Hippocampal formation (tissue), 2 donors: ENCODE measurements at regions not wholly inside any gene's neighbourhood (a gene's known extent, or its start where the extent isn't known, plus 50 kb on each side); places are given as distances from the start of the nearest gene placed in this dataset.

ENCODE experiments used
- DNase-seq, 2 donors: peaks; one replicate each; lab custom pipeline; 2025; lab: John Stamatoyannopoulos, UW

DNA sequence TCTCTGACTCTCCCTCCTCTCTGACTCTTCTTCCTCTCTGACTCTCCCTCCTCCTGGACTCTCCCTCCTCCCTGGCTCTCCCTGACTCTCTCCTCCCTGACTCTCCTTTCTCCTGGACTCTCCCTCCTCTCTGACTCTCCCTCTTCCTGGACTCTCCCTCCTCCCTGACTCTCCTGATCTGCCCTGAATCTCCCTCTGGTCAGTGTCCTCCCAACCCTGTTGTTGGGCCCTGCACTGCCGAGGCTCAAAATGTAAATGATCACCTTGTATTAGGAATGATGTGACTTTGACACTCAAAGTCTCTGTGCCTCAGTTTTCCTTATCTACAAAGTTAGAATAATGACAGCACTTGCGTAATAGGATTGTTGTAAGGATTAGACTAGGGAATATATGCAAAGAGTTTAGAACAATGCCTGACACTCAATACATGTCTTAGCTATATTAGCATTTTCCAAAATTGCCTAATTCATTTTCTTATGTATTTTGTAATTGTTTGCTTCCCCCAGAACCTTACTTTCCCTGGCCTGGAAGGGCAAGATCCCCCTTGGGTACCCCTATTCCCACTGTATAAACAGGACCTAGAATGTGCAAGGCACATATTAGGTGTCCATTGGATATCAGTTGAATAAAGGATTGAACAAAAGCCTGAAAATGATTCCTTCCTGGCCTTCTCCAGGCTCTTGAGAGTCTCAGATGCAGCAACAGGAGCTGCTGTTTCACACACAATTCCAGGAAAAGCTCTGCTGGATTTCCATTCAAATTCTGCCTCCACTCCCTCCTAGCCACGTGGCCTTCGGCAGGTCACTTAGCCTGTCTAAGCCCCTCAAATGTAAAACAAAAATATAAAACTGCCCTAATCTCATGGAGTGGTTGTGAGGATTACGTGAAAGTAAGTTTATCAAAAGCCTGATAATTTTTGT is 170.1 kb downstream of the INHBB start:
- no peak for DNase-seq

DNA sequence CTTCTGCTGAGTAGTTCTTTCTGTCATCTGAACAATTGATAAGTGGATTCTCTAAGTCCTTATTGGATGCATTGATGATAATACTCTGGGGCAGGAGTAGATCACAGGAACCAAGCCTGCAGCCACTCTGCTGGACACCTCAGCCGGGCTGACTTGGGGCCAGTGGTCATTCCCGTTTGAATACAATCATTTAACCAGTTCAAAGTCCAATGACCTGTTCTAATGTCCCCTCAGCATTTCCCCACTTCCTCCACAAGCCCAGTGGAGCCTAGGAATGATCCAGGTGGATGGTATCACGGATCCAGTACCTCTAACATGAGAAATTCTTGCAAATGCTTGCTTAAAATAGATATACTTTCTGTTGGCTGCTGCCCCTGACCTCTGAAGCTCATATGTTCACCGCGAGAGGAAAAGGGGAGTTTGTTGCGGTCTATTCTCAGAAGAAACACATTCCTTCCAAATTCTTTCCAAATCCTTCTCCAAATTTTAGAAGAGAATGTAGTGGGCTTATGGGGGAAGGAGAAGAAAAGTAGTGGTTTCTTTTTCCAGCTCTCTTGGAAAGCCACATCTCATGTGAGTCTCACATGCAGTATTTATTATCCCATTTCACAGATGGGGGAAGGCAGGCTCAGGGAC is 170.9 kb downstream of the INHBB start:
- DNase-seq = no peak

DNA sequence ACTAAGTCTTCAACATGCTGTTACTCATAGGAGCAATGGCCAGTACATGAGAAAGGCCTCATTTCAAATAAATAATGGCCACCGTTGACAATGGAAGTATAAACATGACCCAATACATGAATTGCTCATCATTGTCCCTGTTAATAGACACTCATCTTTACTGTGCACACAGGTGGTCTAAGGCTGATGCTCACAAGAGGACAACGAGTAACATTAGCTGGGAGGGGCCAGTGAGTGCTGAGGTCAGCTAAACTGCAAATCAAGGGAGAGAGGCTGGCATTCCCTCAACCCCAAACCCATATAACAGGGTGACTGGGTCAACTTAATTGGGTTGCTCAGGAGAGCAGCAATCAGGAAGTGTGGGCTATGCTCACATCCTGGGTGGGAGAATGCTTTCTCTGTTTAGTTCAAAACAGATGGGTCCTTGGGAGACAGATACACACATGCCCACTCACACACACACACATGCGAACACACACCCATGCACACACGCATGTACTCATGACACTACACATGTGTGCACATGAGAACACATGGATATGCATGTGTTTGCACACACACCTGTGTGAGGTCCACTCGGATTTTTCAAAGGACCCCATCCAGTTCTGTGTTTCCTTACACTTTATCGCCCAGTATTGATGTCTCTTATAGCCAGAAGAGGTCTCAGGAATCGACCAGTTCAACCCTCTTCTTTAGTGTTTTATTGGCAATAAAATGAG is 172.0 kb downstream of the INHBB start:
- no peak for DNase-seq

DNA sequence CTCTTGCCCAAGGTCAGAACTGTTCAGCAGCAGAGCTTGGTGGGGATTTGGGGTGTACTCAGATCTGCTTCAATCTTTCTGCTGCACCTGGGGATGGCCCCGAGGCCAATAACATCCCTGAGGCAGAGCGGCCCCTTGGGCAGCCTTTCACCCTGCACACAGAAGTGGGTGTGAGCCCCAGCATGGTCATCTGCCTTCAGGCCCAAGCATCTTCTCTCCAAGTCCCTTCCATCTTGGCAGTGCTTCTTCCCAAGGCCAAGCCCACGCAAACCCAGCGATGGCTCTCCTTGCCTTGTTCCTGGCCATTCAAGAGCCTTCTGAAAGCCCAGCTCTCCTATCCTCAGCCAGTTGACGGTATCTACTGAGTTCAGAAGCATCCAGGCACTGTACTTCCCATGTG is 172.9 kb downstream of the INHBB start:
- DNase-seq = no peak

DNA sequence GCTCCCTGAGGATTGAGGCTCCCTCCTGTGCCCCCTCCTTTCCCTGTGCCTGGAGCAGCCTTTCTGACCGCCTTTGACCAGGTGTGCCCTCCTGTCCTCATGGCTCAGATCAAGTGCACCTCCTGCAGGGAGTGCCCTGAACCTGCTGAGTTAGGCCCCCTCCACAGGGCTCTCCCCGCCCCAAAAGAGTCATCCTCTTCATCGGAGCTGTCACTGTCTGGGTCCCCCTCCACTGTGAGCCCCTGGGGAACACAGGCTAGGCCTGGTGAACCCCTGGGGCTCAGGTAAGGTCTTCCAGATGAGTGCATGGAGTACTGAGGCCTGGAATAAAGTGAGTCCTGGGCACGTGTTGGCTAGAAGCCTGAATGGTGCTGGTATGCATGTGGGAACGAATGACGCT is 173.5 kb downstream of the INHBB start:
- DNase-seq = no peak

DNA sequence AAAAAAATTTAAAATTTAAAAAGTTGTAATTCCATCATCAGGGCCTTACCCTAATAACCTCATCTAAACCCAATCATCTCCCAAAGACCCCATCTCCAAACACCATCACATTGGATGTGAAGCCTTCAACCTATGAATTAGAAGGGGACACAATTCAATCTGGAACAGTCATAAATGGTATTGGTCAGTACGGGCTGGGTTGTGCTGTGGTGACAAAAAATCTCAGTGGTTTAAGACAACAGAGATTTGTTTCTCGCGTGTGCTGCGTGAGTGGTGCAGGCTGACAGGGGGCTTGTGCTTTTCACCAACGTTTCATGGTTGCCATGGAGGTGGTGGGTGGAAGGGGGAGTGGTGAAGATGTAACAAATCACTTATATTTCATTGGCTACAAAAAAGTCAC is 174.5 kb downstream of the INHBB start:
- no peak for DNase-seq

DNA sequence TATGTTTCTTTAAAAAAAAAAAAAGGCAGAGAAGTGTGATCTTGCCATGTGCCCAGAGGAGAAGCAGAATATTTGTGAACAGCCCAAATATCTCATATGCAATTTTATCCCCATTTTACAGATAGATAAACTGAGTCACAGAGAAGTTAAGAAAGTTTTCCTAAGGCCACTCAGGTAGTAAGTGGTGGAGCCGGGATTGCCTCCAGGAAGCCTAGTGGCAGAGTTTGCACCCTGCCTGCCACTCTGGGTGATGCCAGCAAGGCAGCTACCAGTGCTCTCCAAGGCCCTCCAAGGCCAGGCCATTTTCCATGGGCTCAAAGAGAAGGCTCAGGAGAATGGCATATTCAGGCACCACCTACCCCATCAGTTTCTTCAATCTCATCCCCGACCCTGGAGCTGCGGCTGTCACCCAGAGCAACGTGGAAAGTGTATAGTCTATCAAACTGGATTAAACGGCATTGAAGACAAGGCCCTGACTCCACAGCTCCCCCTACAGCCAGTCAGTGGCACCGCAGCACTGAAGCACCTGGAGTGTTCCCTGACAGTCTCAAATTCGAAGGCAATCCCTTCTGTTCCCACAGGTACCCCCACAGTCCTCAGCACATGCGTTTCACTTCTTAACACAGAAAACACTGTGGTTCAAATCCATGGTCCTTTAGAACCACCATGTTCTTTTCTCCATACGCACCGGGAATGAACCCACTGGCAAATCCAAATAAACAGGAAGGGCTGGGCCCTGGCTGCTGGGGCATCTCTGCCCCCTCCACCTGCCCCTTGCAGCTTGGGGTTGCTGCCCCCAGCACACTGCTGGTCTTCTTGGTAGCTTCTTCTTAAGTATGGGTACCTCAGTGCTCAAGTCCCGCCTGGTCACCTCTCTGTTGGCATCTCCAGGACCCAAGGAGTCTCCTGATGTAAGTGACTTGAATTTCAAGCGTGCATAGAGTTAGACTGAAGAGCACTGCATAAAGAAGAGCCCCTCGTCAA is 175.3 kb downstream of the INHBB start:
- DNase-seq = peak in 1 of 2 donors; percentile 3

DNA sequence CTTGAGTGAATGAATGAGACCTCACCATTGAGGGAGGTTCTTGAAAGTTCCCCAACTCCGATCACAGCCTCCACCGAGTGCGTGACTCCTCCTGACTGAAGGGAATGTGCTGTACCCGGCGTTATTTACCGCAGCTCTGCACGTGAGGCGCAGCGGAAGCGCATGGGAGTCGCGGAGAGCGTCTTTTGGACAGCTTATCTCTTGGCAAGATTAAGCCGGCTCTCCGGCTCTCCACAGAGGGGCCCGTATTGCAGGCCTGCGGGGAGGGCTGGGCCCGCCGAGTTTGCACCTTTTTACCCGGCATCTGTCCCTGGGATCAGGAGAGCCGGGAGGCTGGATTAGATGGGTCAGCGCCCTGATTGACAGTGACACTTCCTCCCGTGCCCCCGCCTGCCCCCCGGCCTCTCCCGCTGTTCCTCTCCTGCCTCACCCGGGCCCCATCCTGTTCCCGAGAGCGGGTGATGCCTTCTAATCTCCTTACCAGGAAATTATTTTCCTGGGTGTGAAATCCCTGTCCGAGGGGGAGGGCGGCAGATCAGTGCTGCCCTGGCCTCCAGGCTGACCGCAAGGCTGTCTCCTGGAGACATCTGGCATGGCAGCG is 176.3 kb downstream of the INHBB start:
- DNase-seq = no peak

DNA sequence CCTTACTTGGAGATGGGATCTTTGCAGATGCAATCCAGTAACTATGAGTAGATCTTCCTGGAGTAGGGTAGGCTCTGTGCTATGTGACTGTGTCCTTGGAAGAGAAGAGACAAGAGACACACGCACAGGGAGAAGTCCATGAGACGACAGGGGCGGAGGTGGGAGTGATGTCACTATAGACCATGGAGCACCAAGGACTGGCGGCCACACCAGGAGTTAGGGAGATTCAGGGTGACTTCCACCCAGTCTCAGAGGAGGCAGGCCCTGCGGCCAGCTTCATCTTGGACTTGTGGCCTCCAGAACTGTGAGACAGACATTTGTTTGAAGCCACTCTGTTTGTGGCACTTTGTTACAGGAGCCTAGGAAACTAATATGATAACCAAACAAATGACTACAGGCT is 177.8 kb downstream of the INHBB start:
- DNase-seq = no peak

DNA sequence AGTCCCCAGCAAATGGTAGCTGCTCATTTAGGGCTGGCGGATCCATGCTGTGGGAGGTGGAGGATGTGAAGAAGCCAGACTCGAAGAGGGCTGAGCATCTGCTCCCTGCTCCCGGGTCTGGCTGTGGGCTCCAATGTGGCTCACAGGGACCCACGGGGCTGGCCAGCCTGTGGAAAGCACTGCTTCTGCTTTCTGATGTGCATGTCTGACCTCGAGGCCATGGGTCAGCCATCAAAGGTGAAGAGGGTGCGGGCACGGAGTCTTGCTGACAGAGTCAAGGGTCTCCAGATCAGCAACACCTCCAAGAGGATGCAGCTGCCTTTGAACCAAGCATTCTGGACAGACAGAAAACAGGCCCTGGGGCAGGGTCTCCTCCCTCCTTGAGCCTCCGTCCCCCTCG is 178.2 kb downstream of the INHBB start:
- no peak for DNase-seq

DNA sequence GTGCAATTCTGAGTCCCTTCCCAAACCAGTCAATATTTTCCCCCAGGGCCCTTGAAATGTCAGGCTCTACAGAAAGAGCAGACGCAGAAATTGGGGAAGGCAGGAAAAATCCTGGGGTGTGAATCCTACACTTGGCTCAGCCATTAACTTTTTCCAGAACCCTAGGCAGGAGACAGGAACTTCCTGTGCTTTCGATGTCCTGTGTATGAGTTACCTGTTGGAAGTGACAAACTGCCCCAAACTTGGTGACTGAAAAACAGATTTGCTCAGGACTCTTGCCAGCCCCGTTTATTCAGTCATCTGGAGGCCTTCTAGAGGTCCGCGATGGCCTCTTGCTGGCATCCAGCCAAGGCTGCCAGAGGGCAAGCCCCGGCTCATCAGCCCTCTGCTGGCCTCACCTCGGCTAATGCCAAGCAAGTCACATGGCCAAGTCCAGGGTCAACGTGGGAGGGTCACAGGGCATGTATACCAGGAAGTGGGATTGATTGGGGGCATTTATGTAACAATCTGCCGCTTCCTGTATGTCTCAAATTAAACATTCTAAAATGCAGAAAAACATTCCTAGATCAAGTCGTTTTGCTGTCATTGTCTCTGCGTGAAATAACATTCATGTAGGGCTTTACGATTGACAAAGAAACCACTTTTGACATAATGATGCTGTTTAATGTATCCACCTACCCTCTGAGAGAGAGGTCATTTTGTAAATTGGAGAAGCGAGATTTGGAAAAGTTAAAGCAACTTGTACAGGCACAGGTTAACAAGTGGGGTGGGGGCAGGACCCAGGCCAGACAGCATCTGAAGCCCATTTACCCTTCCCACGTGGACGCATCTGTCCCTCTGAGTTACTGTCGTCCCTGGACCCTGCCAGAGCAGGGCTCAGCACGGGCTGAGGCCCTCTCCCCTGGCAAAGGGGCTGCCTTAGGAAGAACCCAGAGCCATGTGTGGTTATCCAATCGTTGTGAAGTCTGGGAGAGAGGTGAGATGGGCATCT is 179.4 kb downstream of the INHBB start:
- DNase-seq = no peak

DNA sequence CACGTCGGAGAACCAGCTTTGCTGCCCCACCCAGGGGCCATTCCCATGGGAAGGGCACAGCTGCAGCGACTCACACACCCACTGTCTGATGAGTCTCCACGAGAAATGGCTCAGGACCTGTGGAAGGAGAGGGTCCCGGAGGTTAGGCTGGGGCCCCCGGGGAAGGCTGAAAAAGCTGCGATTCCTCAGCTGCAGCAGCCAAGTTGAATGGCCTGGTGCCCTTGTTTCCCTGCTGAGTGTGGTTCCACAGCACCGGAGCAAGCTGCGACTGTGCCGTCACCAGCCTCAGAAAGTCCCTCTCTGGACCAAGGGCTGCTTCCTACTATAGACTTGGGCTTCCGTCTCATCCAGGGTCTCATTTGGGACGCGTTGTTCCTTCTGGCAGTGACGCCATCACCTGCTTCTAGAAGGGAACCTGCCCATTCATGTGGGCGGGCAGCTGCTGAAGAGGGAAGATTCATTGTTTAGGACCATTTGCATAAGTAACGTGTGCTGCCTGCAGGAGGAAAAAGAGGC is 180.2 kb downstream of the INHBB start:
- DNase-seq = no peak

DNA sequence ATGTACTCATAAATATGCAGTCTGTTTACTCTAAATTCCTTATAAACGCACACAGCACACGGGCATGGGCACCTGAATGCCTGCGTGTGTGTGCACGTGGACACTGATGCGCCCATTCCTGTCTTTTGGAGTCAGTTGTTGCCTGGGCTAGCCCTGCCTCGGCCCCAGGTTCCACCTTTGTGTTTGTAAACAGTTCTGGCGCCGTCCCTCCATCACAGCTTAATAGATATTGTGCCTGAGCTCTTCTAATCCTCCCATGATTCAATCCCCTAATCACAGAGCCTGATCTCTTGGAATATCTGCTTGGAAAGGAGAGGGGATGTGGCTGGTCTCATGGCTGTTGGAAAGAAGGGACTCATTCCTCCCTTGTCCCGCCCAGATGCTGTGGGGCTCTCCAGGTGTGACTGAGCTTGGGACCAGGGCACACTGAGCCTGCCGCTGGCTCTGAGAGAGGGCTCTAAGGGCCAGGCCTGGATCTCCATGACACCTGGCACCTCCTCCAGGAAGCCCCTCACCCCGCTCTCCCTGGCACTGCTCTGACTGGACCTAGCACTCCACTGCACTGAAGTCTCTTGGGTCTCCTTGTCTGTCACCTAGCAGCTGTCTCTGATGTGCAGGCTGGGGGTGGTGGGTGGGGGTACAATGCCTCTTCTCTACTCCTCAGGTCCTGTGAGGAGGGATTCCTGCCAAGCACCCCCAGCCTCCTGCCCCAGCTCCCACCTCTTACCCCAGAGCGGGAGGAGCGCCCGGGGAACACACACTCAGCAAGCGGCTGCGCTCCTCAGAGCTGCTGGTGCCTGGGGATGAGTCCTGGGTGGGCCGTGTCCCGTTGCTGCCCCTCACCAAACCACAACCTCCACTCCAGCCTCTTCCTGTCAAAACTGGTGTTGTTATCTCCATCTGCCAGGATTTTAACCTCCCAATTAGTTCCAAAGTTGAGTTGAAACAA is 181.3 kb downstream of the INHBB start:
- no peak for DNase-seq

DNA sequence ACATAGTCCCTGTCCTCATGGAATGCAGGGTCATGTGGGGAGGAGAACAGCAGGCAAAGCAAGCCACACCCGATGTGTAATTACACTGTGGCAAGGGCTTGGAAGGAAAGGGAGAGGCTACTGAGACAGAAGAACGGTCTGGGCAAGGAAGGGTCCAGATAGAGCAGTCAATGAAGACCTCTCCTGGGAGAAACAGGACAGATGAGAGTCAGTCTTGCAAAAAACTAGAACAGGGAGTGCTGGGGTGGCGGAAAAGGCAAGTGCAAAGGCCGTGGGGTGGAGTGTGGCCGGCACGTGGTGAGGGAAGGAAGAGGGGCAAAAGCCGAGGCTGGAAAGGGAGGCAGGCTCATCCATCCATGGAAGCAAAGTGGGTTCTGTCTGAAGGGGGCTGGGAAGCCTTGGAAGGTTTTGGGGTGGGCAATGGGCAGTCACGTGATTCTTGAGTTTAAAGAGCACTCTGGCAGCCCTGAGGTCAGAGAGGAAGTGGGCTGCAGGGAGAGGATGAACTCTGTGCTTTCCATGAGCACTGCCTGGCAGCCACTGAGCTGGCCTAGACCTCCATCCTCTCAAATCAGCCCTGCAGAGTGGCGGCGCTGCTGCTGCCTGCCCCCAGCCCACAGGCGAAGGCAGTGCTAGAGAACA is 182.2 kb downstream of the INHBB start:
- no peak for DNase-seq

DNA sequence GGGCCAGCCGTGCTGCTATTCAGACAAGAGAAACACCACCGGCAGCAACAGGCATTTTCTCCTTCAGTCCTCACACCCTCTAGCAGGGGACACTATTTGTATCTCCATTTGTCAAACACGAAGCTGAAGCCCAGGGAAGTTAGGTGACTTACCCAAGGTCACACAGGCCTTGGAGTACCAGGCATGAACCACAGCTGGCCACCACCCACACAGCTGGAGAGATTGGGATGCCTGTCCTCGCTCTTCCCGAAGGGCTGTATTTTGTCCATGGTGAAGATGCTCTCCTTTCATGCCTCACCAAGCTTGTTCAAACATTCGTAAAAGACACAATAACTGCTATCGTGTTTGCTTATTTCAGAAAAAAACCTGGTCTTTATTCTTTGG is 182.7 kb downstream of the INHBB start:
- no peak for DNase-seq

DNA sequence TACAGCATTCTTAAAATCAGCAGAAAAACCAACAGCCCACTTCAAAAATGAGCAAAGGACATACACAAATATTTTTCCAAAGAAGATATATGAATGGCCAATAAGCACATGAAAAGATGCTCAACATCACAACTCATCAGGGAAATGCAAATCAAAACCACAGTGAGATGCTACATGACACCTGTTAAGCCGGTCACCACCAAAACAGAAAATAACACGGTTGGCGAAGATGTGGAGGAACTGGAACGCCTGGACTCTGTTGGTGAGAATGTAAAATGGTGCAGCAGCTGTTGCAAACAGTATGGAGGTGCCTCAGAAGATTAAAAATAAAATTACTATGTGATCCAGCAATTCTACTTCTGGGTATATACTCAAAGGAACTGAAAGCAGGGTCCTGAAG is 184.8 kb downstream of the INHBB start:
- DNase-seq = no peak

DNA sequence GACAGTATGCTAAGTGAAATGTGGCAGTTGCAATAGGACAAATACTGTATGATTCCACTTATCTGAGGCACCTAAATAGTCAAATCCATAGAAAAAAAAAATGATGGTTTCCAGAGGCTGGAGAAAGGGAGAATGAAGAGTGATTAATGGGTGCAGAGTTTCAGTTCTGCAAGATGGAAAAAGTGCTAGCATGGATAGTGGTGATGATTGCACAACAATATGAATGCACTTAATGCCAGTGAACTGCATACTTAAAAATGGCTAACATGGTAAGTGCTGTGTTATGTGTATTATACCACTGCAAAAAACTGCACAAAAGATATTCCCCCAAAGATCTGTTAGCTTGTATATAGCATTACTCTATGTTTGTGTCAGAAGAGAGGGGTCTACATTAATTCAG is 185.4 kb downstream of the INHBB start:
- no peak for DNase-seq
